ENCODE measurements at regions not wholly inside any gene's neighbourhood (a gene's known extent, or its start where the extent isn't known, plus 50 kb on each side); places are given as distances from the start of the nearest gene placed in this dataset.

GRCh38 chr10:43873717-43874116 lies 225.0 kb upstream of the ZNF32 start:
- Histone ChIP-seq H3K4me3 (no peak overlapping the region), H3K4me1 (peaks cover 0 to 43% (median 15%) of the 10 kb centered on the region in 12 donors), H3K27ac (peak overlapping the region in 1 of 12 donors; percentile 5), H3K9me3 (no peaks in the 10 kb centered on the region), H3K27me3 (no peaks in the 10 kb centered on the region), H3K36me3 (no peaks in the 10 kb centered on the region)
- no peak for ATAC-seq
- DNase-seq, result no peak
- intact Hi-C loops (cut with DNase I), result loop anchor here in 1 of 10 donors (10.0 kb wide), 1 partner anchor 179 kb away; no protein-coding TSS in a partner anchor
- 76 to 95% (median 87%) methylated on average over 4 to 5 of the region's 5 CpGs for WGBS, 4 donors
- TF ChIP-seq CTCF (IDR thresholded peaks at IDR 0.05) (no peak), POLR2A (IDR thresholded peaks at IDR 0.05) (no peak)

- peak overlapping the region in 2 of 12 donors; percentile 76 to 92 for H3K27ac ChIP-seq
Observed at GRCh38 chr10:43872644-43873043, 224.0 kb upstream of the ZNF32 start.

GRCh38 chr10:43871545-43871944 lies 222.9 kb upstream of the ZNF32 start:
- no peak for DNase-seq
- no peaks in the 10 kb centered on the region for H3K9me3 ChIP-seq
- H3K4me1 ChIP-seq, result peaks cover 0 to 40% (median 11%) of the 10 kb centered on the region in 12 donors
- H3K36me3 ChIP-seq, result no peaks in the 10 kb centered on the region
- no peak for ATAC-seq
- no peaks in the 10 kb centered on the region for H3K27me3 ChIP-seq
- 67 to 91% (median 82%) methylated on average over 5 of the region's 5 CpGs for WGBS, 4 donors
- TF ChIP-seq POLR2A (IDR thresholded peaks at IDR 0.05) (no peak), CTCF (IDR thresholded peaks at IDR 0.05) (no peak)
- intact Hi-C loops (cut with DNase I), result loop anchor here in 1 of 10 donors (10.0 kb wide), 1 partner anchor 177 kb away; no protein-coding TSS in a partner anchor
- no peak overlapping the region for H3K4me3 ChIP-seq
- H3K27ac ChIP-seq, result peak overlapping the region in 10 of 12 donors; percentile 43 to 92 (median 74)

More at GRCh38 chr10:43872644-43873043, 224.0 kb upstream of the ZNF32 start:
- peaks cover 0 to 43% (median 11%) of the 10 kb centered on the region in 12 donors for H3K4me1 ChIP-seq
- H3K27me3 ChIP-seq, result no peaks in the 10 kb centered on the region
- H3K36me3 ChIP-seq, result no peaks in the 10 kb centered on the region
- DNase-seq (no peak), ATAC-seq (no peak)
- H3K9me3 ChIP-seq, result no peaks in the 10 kb centered on the region
- intact Hi-C loops (cut with DNase I), result loop anchor here in 1 of 10 donors (10.0 kb wide), 1 partner anchor 178 kb away; no protein-coding TSS in a partner anchor
- 91 to 98% (median 97%) methylated on average over 6 of the region's 6 CpGs for WGBS, 4 donors
- H3K4me3 ChIP-seq, result no peak overlapping the region
- no peak for TF ChIP-seq CTCF (IDR thresholded peaks at IDR 0.05)
- no peak for TF ChIP-seq POLR2A (IDR thresholded peaks at IDR 0.05)

GRCh38 chr10:43870968-43871439 lies 222.3 kb upstream of the ZNF32 start:
- intact Hi-C loops (cut with DNase I), result loop anchor here in 1 of 10 donors (10.0 kb wide), 1 partner anchor 176 kb away; no protein-coding TSS in a partner anchor
- Histone ChIP-seq H3K9me3 (no peaks in the 10 kb centered on the region), H3K4me3 (no peak overlapping the region), H3K36me3 (no peaks in the 10 kb centered on the region), H3K4me1 (peaks cover 0 to 40% (median 11%) of the 10 kb centered on the region in 12 donors), H3K27ac (peak overlapping the region in 10 of 12 donors; percentile 43 to 92 (median 74)), H3K27me3 (no peaks in the 10 kb centered on the region)
- WGBS, 4 donors, result 61 to 77% (median 70%) methylated on average over 12 of the region's 12 CpGs
- peak; percentile 80 to 87 (median 82) for ATAC-seq
- peak; percentile 68 to 84 (median 80) for DNase-seq
- TF ChIP-seq CTCF (IDR thresholded peaks at IDR 0.05) (no peak), POLR2A (IDR thresholded peaks at IDR 0.05) (peak in 1 of 2 donors; percentile 31)
